Caki2 (cell line): ENCODE measurements at regions not wholly inside any gene's neighbourhood (a gene's known extent, or its start where the extent isn't known, plus 50 kb on each side); places are given as distances from the start of the nearest gene placed in this dataset.
"Not testable (repeated sequence)": the region's sequence is repeated elsewhere in the genome, so short reads cannot be mapped to it uniquely, and the experiment has no call there.

ENCODE experiments used
- DNase-seq: peaks from one replicate; pipeline ENCODE4 v3.0.0-alpha.2; 2015; ENCODE audit warnings: low read depth
- in situ Hi-C: cut with HindIII; loops from 2 replicates; pipeline ENCODE4 v1.10.0; 2016; ENCODE audit warnings: low sequenced_read_pairs, low pct_unique_long_range_greater_than_20kb, mixed read lengths

DNA sequence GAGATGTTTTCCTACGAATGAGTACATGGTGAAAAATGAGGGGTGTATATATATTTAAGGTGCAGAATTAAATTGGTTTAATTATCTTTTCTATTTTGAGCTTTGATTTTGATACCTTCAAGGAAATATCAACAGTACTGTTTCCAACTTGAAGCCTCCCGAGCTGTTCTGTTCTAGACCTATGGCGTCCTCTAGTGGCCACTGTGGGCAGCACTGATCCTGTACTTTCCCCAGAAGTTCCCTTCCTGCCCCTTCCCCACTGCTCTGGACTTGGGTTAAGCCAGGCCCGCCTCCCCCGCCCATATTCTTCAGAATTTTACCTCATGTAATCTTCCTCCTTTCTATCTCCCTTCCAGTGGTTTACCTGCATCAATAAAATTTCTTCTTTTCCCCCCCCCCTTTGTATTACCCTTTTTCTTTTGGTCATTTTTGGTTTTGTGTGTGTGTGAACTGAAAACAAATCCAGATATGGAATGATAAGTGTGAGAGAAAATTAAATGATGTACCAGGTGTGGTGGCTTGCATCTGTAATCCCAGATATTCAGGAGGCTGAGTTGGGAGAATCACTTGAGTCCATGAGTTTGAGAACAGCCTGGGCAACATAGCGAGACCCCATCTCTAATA, 1643.5 kb downstream of the TP53TG3F start:
- DNase-seq, result peak; percentile 24
- in situ Hi-C loops, result no loop called here

DNA sequence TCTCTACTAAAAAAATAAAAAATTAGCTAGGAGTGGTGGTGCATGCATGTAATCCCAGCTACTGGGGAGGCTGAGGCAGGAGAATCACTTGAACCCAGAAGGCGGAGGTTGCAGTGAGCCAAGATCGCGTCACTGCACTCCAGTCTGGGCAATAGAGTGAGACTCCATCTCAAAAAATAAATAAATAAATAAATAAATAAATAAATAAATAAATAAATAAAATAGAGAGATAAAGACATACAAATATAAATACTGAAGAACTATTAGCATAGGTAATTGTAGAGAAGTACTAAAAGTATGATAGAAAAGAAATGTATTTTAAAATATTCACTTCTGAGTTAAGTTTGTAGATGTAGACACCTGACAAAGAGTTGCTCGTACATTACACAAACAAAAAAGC, 1652.4 kb downstream of the TP53TG3F start:
- DNase-seq, in situ Hi-C loops: not testable (repeated sequence)

DNA sequence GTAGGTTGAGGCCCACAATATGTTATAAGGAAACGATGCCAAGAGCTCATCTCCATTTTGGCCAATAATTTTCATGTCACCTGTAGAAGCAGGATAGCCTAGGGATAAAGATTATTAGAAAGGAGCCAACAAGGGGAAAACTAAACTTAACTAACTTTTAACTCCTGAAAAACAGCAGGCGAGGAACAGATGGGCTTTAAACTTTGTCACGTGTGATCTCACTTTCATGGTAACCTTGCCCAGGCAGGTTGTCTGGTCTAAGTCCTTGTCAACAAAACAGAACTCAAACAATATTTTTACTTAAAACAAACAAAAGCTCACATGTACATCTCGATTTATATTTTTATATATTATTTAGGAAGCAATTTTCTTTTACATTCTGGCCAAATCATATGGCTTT, 1672.0 kb downstream of the TP53TG3F start:
- in situ Hi-C loops, result no loop called here
- DNase-seq, result no peak

DNA sequence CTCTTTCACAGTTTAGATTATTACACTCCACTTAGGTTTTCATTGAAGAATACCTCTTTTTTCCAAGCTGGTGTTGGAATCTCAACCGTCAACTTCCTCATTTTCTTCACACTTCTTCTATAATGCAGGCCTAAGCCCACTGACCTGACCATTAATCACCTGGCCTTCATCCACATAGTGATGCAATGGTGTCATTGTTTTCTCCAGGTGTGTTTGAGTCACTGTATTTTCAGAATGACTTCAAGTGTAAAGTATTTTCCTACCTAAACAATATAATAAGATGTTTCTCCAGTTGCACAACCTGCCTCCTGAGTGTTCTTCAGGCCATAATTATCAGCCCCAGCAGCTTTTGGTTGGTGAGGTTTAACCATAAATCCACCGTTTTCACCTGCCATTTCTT, 1675.1 kb downstream of the TP53TG3F start:
- in situ Hi-C loops, result no loop called here

DNA sequence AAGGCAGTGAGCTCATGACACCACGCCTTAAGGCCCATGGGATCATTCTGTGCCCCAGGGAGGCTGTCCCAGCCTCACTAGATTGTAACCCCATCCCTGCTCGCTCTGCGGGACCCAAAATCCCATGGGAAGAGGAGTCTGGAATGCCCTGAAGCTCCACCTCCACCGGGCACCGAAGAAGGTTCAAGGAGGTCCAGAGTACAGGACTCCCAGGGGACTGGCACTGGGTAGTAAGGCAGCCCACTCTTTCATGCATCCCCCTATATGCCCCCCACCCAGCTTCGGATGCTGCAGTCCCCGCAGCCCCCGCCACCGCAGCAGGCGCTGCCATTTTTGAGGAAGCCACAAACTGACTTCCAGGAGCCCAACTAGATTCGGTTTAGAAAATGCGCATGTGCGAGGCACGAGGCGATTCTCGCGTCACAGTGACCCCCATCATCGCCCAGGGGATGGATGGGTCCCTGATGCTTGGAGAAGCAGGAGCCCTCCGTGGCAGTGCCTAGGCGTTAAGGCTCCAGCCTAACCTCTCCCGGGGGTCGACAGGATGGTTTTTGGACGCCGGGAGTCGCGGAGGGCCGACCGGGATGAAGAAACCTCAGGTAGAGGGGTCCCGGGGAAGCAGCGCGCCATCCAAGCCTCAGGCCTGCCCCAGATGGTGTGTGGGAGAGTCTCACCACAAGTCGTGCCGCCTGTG, 1681.0 kb downstream of the TP53TG3F start:
- no peak for DNase-seq
- in situ Hi-C loops, result no loop called here

More for the DNA sequence above, 1675.1 kb downstream of the TP53TG3F start:
- peak; percentile 78 for DNase-seq

DNA sequence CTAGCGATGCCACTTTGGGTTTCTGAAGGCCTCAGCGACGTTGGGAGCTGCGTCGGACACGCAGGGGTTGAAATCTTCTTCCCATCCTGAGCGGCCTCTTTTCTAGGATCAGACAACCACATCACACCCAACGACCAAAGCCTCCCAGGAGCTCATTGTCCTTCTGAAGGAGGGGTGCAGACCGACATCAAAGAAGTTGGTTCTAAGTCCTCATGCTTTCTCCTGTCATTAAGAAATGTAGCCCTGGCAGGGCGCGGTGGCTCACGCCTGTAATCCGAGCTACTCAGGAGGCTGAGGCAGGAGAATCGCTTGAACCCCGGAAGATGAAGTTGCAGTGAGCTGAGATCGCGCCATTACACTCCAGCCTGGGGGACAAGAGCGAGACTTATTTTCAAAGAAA, 1681.9 kb downstream of the TP53TG3F start:
- no peak for DNase-seq
- in situ Hi-C loops, result no loop called here

DNA sequence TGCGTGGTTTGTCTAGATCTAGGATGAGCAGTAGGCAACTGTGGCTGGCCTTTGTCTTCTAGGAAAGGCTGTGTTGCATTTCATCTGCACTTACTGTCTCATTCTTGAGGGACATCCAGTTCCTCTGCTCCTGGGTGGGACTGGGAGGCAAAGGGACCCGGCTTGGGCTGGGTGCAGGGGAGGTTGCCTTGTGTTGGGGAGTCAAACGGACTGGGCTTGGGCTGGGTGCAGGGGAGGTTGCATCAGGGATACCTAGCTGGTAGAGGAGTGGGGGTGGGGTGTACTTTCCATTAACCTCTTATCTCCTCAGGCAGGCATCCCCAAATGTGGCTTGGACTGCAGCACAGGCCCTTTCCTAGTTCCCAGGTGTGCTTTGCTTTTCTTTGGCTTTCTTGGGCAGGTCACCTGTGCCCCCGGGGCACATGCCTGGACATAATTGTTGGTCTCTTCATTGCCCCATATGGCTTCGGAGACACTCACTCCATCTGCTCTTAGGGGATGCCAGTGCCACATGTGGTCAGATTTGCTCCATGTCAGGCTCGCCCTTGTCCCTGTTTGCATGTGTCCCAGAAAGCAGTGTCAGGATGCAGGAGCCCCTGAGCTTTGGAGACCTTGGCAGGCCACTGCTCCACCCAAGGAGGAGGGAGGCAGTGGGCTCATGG, 1682.9 kb downstream of the TP53TG3F start:
- no peak for DNase-seq
- in situ Hi-C loops, result no loop called here

DNA sequence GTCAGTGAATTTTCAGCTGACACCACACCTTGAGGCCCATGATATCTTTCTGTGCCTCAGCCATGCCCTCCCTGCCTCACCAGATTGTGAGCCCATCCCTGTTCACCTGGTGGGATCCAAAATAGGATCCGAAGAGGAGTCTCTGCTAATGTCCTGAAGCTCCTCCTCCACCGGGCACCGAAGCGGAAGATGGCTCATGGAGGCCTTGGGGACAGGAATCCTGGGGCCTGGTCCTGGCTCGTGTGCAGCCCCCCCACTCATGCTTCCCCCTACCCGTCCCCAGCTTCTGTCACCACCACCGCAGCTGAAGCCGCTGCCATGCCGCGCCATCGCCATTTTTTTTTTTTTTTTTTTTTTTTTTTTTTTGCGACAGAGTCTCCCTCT, 1683.4 kb downstream of the TP53TG3F start:
- in situ Hi-C loops, result no loop called here
- DNase-seq, result no peak

DNA sequence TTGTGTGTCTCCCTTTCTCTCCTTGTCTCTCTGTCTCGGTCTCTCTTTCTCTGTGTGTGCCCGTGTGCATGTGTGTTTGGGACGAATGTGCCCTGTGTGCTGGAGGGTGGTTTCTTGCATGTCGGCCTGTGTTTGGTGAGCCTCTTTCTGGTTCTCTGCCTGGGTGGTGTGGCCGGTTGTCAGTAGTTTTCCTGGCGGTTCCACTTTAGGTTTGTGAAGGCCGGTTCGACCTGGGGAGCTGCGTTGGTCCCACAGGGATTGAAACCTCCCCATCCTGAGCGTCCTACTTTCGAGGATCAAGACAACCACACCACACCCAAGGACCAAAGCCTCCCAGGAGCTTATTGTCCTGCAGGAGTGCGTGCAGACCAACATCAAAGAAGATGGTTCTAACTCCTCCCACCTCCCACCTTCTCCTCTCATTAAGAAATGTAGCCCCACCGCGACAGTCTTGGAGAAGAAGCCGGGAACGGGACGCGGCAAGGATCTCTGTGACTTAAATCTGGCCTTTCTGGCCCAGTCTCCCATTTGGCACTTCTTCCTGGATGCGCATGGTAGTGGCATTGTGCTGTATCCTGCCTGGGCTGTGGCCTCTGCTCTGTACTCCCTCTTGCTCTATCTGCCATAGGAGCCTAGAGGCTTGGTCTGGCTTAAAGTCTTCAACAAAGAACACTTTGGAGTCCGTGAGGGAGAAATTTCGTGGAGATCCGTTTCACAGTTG, 1685.0 kb downstream of the TP53TG3F start:
- in situ Hi-C loops, result no loop called here

DNA sequence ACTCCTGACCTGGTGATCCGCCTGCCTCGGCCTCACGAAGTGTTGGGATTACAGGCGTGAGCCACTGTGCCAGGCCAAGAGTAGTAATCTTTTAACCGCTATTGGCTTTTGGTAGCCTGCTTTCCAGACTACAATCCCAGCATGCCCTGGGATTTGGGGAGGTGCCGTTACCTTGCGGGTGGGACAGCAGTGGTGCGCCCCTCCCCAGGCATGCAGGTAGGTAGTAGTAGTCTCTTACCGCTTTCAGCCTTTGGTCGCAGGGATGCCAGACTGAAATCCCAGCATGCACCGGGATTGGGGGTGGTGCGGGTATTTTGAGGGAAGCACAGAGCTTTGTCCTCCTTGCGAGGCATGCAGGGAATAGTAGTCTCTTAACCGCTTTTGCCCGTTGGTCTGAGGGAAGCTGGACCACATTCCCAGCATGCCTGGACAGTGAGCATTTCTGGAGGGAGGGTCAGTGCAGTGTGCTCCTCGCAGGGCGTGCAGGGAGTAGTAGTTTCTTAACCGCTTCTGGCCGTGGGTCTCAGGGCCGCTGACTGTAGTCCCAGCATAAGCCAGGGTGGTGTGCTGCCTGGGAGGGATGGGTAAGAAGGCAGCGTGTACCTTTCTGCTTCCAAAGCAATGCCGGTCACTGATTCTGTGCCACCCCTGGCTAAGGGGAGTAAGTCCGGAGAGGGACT, 1686.8 kb downstream of the TP53TG3F start:
- no peak for DNase-seq
- in situ Hi-C loops, result no loop called here

More for the DNA sequence above, 1685.0 kb downstream of the TP53TG3F start:
- DNase-seq, result no peak

DNA sequence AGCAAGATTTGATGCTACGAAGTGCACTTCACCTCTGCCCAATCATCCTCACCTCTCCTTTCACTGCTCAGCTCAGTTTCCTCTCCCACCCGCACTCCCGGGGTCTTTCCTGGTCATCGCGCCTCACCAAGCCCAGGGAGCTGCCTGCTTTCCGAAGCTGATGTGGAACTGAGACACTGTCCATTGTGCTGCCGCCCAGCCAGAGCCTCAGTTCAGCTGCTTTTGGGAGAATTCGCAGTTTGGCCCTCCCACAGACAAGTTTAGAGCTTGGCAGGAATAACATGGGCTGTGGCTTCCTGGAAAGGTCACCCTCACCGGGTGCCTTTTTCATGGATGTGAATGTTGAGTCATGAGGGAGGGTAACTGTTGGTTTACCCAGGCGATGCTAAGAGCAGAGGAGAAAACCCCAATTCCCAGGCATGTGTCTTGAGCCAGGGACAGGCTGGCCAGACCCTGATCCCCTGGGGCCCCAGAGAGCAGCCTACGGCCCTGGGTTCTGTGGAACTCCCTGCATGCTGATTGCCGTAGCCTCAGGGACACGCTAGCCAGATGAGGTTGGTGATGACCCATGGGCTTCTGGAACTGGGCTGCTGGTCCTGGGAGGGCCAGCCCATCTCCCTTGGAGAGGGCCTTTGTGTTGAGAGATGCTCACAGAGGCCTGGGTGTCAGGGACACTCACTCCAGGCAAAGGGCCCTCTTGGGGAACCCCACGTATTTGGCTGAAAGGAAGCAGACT, 1687.5 kb downstream of the TP53TG3F start:
- in situ Hi-C loops, result no loop called here
- DNase-seq, result no peak

DNA sequence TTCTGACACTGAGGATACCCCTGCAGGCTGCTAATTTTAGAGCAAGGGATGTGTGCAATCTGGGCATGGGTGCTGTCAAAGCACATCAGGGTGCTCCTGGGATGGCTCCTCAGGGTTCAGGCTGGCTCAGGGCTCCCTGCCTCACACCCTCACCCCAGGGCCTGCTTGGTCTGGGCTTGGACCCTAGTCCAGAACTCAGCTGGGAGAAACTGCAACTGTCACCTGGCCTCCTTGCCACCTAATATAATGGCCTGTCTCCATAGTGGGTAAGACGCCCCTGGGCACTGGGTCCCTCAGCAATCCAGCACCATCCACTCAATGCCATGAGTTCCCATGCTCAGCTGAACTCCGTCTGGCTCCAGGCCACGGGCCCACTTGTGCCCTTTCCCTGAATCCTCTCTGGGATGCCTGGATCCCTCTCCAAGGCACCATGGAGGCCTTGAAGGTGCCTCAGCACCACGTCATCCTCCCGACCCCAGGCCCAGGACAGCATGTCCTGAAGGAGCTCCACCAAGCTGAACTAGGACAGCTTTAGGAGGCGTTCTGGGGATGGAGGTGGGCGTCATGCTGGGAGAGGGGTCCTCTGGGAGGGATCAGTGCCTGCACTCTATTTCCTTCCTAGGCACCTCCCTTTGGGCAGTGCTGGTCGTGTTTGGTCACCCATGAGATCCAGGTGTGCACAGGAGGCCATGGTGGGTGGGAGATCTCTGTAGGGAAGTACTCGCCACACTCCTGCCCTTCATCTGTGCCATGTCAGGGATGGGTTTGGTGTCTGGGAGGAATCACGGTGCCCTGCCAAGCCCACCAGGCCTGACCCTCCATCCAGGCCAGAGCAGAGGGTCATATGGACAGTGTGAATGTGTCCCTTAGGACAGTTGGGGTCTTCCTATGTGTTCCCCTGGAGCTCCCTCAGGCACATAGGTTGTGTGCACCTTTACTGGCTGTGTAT, 1688.4 kb downstream of the TP53TG3F start:
- no peak for DNase-seq
- in situ Hi-C loops, result no loop called here

DNA sequence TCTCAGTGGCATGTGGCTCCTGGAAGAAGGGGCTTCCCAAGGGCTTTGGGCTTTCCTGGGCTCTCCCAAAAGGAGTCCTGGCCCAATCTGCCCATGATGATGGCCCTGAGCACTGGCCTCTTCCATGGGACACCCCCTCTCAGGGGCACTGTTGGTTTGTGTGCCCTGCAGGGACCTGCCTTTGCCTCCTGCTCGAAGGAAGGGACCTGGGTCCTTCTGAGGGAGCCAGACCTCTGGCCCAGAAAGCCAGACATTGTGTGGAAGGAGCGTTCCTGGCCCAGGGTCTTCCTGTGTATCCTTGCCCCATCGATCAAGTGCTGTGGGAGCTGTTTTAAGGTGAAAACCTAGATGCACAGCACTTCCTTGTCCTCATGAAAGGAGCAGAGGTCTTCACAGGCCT, 1689.3 kb downstream of the TP53TG3F start:
- in situ Hi-C loops, result no loop called here
- no peak for DNase-seq

DNA sequence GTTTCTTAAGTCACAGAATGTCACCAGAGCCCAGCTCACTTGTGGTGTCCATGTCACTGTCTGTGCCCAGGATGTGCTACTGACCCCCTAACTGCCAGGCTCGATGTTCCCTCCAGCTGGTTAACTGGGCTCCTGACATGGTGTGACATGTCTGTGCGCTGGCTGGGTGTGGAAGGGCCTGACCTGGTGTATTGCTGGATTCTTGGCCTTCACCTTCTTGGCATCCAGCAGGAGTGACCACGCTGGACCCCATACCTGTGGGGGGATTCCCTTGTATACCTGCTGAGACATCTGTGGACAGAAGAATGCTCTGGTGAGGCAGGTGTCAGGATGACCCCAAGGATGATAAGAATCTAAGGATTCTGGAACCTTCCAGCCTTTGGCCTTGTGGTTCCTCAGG, 1690.1 kb downstream of the TP53TG3F start:
- DNase-seq, result no peak
- in situ Hi-C loops, result no loop called here

DNA sequence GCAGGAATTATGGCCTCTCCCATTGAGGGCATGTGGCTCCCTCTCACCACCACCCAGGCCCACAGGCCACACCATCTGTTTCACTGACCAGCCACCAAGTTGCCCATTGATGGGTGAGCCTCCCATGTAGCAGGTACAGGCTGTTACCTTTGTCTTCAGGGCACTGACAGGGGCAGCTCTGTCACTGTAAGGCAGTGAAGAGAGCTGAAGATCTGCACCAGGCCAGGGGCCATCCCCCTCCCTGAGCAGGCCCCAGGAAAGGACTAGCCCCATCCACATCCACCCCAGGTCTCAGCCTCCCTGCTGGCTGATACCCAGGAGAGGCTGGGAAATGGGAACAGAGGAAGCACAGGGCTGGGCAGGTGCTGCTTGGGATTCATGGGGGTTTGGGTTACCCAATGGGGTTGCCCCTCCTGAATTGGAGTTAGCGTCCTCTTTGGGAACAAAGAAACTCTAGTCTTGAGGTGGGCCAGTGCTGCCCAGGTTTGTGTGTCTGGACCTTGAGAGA, 1691.4 kb downstream of the TP53TG3F start:
- no peak for DNase-seq
- in situ Hi-C loops, result no loop called here

DNA sequence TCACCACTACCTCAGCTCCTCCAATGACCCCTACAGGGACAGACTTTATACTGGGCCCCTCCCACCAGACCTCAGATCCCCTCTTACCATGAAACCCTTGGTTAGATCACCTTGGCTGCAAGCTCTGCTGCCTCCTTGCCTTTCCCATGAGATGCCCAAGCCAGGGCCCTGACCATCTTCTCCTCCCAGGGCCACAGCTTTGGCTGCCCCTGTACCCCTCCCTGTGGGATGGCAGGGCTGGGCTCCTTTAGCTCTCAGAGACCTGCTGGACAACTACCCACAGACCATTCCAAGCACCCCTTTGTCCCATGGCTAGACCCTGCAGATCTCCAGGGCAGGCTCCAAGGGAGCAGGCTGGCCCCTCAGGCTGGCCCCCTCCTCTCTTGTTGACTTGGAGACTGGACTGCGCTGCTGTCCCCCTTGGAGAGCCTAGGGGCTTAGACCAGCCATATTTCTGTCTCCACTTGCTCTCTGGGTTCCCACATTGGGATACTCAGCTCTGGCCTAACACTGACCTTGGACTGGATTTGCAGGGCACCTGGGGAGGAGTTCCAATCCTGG, 1692.7 kb downstream of the TP53TG3F start:
- DNase-seq, result no peak
- in situ Hi-C loops, result no loop called here
